ENCODE measurements at regions not wholly inside any gene's neighbourhood (a gene's known extent, or its start where the extent isn't known, plus 50 kb on each side); places are given as distances from the start of the nearest gene placed in this dataset.

GRCh38 chr2:228841877-228842276, 429.2 kb downstream of the PID1 start:
- TF ChIP-seq SPI1 (IDR thresholded peaks at IDR 0.05; ENCODE audit: borderline replicate concordance, low read depth): no peak
- TF ChIP-seq GABPA (IDR thresholded peaks at IDR 0.05; ENCODE audit: low read depth): no peak
- TF ChIP-seq CTCF (IDR thresholded peaks at IDR 0.05; ENCODE audit: insufficient read depth, low read length): no peak
- no peak for TF ChIP-seq POLR2AphosphoS5 (IDR thresholded peaks at IDR 0.05; ENCODE audit: low read depth)
- TF ChIP-seq REST (IDR thresholded peaks at IDR 0.05; ENCODE audit: insufficient replicate concordance, low read depth): no peak
- Histone ChIP-seq H3K4me3 (replicated peaks; ENCODE audit: insufficient read depth, low read length) (no peak overlapping the region), H3K27ac (replicated peaks) (no peak overlapping the region), H3K27me3 (ENCODE audit: insufficient read depth, poor library complexity, severe bottlenecking) (no peaks in the 10 kb centered on the region)
- DNase-seq (ENCODE audit: low read depth in 1 of 2, low spot score in 1 of 2): no peak

- H3K4me3 ChIP-seq (replicated peaks; ENCODE audit: insufficient read depth, low read length): no peak overlapping the region
- DNase-seq (ENCODE audit: low read depth in 1 of 2, low spot score in 1 of 2): no peak
- no peaks in the 10 kb centered on the region for H3K27me3 ChIP-seq (ENCODE audit: insufficient read depth, poor library complexity, severe bottlenecking)
- TF ChIP-seq GABPA (IDR thresholded peaks at IDR 0.05; ENCODE audit: low read depth): no peak
- no peak for TF ChIP-seq POLR2AphosphoS5 (IDR thresholded peaks at IDR 0.05; ENCODE audit: low read depth)
- TF ChIP-seq REST (IDR thresholded peaks at IDR 0.05; ENCODE audit: insufficient replicate concordance, low read depth): no peak
- no peak for TF ChIP-seq SPI1 (IDR thresholded peaks at IDR 0.05; ENCODE audit: borderline replicate concordance, low read depth)
- TF ChIP-seq CTCF (IDR thresholded peaks at IDR 0.05; ENCODE audit: insufficient read depth, low read length): no peak
- H3K27ac ChIP-seq (replicated peaks): no peak overlapping the region
Measured at GRCh38 chr2:228841475-228841874, 429.6 kb downstream of the PID1 start.

- Histone ChIP-seq H3K27me3 (ENCODE audit: insufficient read depth, poor library complexity, severe bottlenecking) (no peaks in the 10 kb centered on the region), H3K4me3 (replicated peaks; ENCODE audit: insufficient read depth, low read length) (no peak overlapping the region), H3K27ac (replicated peaks) (no peak overlapping the region)
- no peak for DNase-seq (ENCODE audit: low read depth in 1 of 2, low spot score in 1 of 2)
- no peak for TF ChIP-seq POLR2AphosphoS5 (IDR thresholded peaks at IDR 0.05; ENCODE audit: low read depth)
- no peak for TF ChIP-seq REST (IDR thresholded peaks at IDR 0.05; ENCODE audit: insufficient replicate concordance, low read depth)
Measured at GRCh38 chr2:228840743-228841114, 430.4 kb downstream of the PID1 start.

Data from HL-60 (cell line).